H9 (cell line): ENCODE measurements at regions not wholly inside any gene's neighbourhood (a gene's known extent, or its start where the extent isn't known, plus 50 kb on each side); places are given as distances from the start of the nearest gene placed in this dataset.
A peak's percentile ranks its signal among the peaks of the same experiment; 100 is the strongest.

Experiments
- DNase-seq: peaks from one replicate; pipeline ENCODE4 v3.0.0-alpha.2; 2017
- H2AFZ ChIP-seq: one replicate; pipeline ENCODE4 v1.6.1; 2013; ENCODE audit warnings: mild to moderate bottlenecking, low read length, control low read depth, moderate library complexity
- H2AK5ac ChIP-seq: 2 replicates; pipeline ENCODE4 v1.6.1; 2013; ENCODE audit warnings: low read length, control low read depth, mixed read lengths; ENCODE audit not compliant: insufficient read length
- H2BK120ac ChIP-seq: one replicate; pipeline ENCODE4 v1.6.1; 2013; ENCODE audit warnings: low read depth, mild to moderate bottlenecking, low read length, control low read depth, inconsistent platforms; ENCODE audit not compliant: poor library complexity, severe bottlenecking
- H2BK12ac ChIP-seq: 2 replicates; pipeline ENCODE4 v1.6.1; 2013; ENCODE audit warnings: low read length, control low read depth, mixed read lengths, low read depth; ENCODE audit not compliant: insufficient read length
- H2BK15ac ChIP-seq: 2 replicates; pipeline ENCODE4 v1.6.1; 2013; ENCODE audit warnings: low read depth, low read length, control low read depth
- H2BK20ac ChIP-seq: one replicate; pipeline ENCODE4 v1.6.1; 2013; ENCODE audit warnings: low read depth, mild to moderate bottlenecking, low read length, control low read depth, inconsistent platforms; ENCODE audit not compliant: poor library complexity, severe bottlenecking
- H2BK5ac ChIP-seq: 2 replicates; pipeline ENCODE4 v1.6.1; 2013; ENCODE audit warnings: low read length, control low read depth, mixed read lengths; ENCODE audit not compliant: insufficient read length
- H3K14ac ChIP-seq: 2 replicates; pipeline ENCODE4 v1.6.1; 2013; ENCODE audit warnings: low read length, control low read depth; ENCODE audit not compliant: insufficient read depth
- H3K18ac ChIP-seq: 2 replicates; pipeline ENCODE4 v1.6.1; 2013; ENCODE audit warnings: low read depth, mild to moderate bottlenecking, mixed read lengths, low read length, control low read depth; ENCODE audit not compliant: insufficient read length
- H3K23ac ChIP-seq: 2 replicates; pipeline ENCODE4 v1.6.1; 2013; ENCODE audit warnings: low read length, control low read depth, mixed read lengths, low read depth; ENCODE audit not compliant: insufficient read length
- H3K23me2 ChIP-seq: 2 replicates; pipeline ENCODE4 v1.6.1; 2013; ENCODE audit warnings: low read depth, mild to moderate bottlenecking, mixed read lengths, low read length, control low read depth; ENCODE audit not compliant: insufficient read length, poor library complexity, severe bottlenecking
- H3K27ac ChIP-seq: 2 replicates; pipeline ENCODE4 v1.5.1; 2013; ENCODE audit warnings: low read length, control low read depth, mixed read lengths, low read depth; ENCODE audit not compliant: insufficient read length
- H3K27me3 ChIP-seq: 2 replicates; pipeline ENCODE4 v1.6.1; 2013; ENCODE audit warnings: low read length, control low read depth, inconsistent platforms; ENCODE audit not compliant: insufficient read depth
- H3K4ac ChIP-seq: 2 replicates; pipeline ENCODE4 v1.6.1; 2013; ENCODE audit warnings: low read depth, mild to moderate bottlenecking, control low read depth, inconsistent platforms, low read length, moderate library complexity
- H3K4me1 ChIP-seq: 2 replicates; pipeline ENCODE4 v1.6.1; 2013; ENCODE audit warnings: low read length, control low read depth, inconsistent platforms; ENCODE audit not compliant: insufficient read depth
- H3K4me2 ChIP-seq: 2 replicates; pipeline ENCODE4 v1.6.1; 2013; ENCODE audit warnings: low read length, control low read depth, mixed read lengths; ENCODE audit not compliant: insufficient read length, insufficient read depth
- H3K56ac ChIP-seq: 2 replicates; pipeline ENCODE4 v1.6.1; 2013; ENCODE audit warnings: low read depth, mild to moderate bottlenecking, mixed read lengths, low read length, control low read depth; ENCODE audit not compliant: insufficient read length
- H3K79me1 ChIP-seq: 2 replicates; pipeline ENCODE4 v1.6.1; 2013; ENCODE audit warnings: low read depth, mild to moderate bottlenecking, moderate library complexity, low read length, control low read depth, inconsistent platforms; ENCODE audit not compliant: insufficient read depth, poor library complexity, severe bottlenecking
- H3K79me2 ChIP-seq: 2 replicates; pipeline ENCODE4 v1.6.1; 2013; ENCODE audit warnings: low read length, control low read depth, inconsistent platforms; ENCODE audit not compliant: insufficient read depth
- H3K9ac ChIP-seq: 2 replicates; pipeline ENCODE4 v1.6.1; 2013; ENCODE audit warnings: low read length, control low read depth, mixed read lengths; ENCODE audit not compliant: insufficient read length; ENCODE audit errors: extremely low read depth
- H3K9me3 ChIP-seq: one replicate; pipeline ENCODE4 v1.6.1; 2013; ENCODE audit warnings: low read depth, low read length, inconsistent platforms; ENCODE audit not compliant: control insufficient read depth
- H3T11ph ChIP-seq: one replicate; pipeline ENCODE4 v1.6.1; 2013; ENCODE audit warnings: mild to moderate bottlenecking, low read length, control low read depth, inconsistent platforms
- H4K20me1 ChIP-seq: one replicate; pipeline ENCODE4 v1.6.1; 2013; ENCODE audit not compliant: control insufficient read depth, insufficient read length, insufficient read depth
- H4K5ac ChIP-seq: 2 replicates; pipeline ENCODE4 v1.6.1; 2013; ENCODE audit warnings: low read depth, mild to moderate bottlenecking, mixed read lengths, low read length, control low read depth; ENCODE audit not compliant: insufficient read length
- H4K8ac ChIP-seq: replicated peaks from 2 replicates; pipeline ENCODE4 v1.6.1; 2013; ENCODE audit warnings: low read length, control low read depth, mixed read lengths, low read depth; ENCODE audit not compliant: insufficient read length
- H4K91ac ChIP-seq: 2 replicates; pipeline ENCODE4 v1.6.1; 2013; ENCODE audit warnings: low read depth, mild to moderate bottlenecking, moderate library complexity, mixed read lengths, low read length, control low read depth; ENCODE audit not compliant: insufficient read length
- H3K27ac Mint-ChIP-seq, 3 experiments: 2 replicates in 2 of 3; 3 replicates in 1 of 3; pipeline ENCODE4 v1.8.0; 2020 to 2021; ENCODE audit warnings: mixed read lengths in 3 of 3, mild to moderate bottlenecking in 1 of 3, moderate library complexity in 1 of 3
- H3K27me3 Mint-ChIP-seq: 2 replicates; pipeline ENCODE4 v1.8.0; 2021; ENCODE audit warnings: low read depth, mild to moderate bottlenecking, moderate library complexity, mixed read lengths
- H3K36me3 Mint-ChIP-seq, 3 experiments: 2 replicates in 2 of 3; 3 replicates in 1 of 3; pipeline ENCODE4 v1.8.0; 2020 to 2021; ENCODE audit warnings: low read depth in 3 of 3, mixed read lengths in 3 of 3; ENCODE audit not compliant: insufficient read depth in 1 of 3
- H3K4me1 Mint-ChIP-seq, 2 experiments: 2 replicates each; pipeline ENCODE4 v1.8.0; 2020; ENCODE audit warnings: mixed read lengths in 2 of 2
- H3K4me3 Mint-ChIP-seq, 2 experiments: 2 replicates in 1 of 2; 3 replicates in 1 of 2; pipeline ENCODE4 v1.8.0; 2020 to 2021; ENCODE audit warnings: mild to moderate bottlenecking in 2 of 2, mixed read lengths in 2 of 2, moderate library complexity in 1 of 2
- H3K9me3 Mint-ChIP-seq, 2 experiments: 2 replicates in 1 of 2; 3 replicates in 1 of 2; pipeline ENCODE4 v1.8.0; 2020; ENCODE audit warnings: mild to moderate bottlenecking in 2 of 2, mixed read lengths in 2 of 2, moderate library complexity in 1 of 2
- CTCF ChIP-seq: fragments of 200-600 bp; sonication (generic); conservative IDR thresholded peaks from 3 replicates; pipeline ENCODE4 v1.8.0; 2021; ENCODE audit warnings: antibody characterized with exemption, mild to moderate bottlenecking
- WGBS: extraction: QIAGEN DNeasy Blood & Tissue Kit; methylation state at CpG from one replicate; pipeline ENCODE4 v1.1.7; 2013; ENCODE audit warnings: missing lambda C conversion rate, low lambda C conversion rate, mixed read lengths; ENCODE audit not compliant: insufficient read length; ENCODE audit errors: extremely low coverage; 5-methylcytosine and 5-hydroxymethylcytosine counted together

DNA sequence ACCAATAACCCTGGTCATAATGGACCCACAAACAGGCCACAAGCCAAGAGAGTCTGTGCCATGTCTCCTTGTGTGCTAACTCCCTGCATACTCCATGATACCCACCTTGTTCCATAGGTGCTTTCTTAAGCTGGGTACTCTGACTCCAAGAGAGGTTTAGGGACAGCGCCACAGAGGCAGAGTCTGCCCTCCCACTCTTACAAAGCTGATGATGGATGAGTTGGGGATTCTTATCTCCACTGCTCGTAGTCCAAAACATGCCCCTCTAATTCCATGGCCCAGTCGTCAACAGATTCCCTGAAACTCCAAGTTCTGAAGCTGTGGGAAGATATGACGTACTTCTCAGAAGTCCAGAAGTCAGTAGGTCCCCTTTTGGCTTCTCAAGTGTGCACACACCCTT is 184.4 kb upstream of the CCL2 start:
- Histone ChIP-seq H4K5ac (peak overlapping the region; percentile 14), H2AK5ac (no peak overlapping the region), H3K79me2 (no peaks in the 10 kb centered on the region), H3K56ac (no peak overlapping the region), H2BK20ac (no peak overlapping the region), H3K4me2 (no peak overlapping the region), H3K14ac (0 out of 2 replicates have a peak overlapping the region, but pooled peaks have one; percentile 22), H3T11ph (no peak overlapping the region), H4K20me1 (no peaks in the 10 kb centered on the region), H2AFZ (no peak overlapping the region), H3K18ac (no peak overlapping the region), H3K9me3 (no peaks in the 10 kb centered on the region), H3K4me1 (no peaks in the 10 kb centered on the region), H2BK5ac (no peak overlapping the region), H2BK15ac (no peak overlapping the region; the same call in 1 of the 2 replicates), H3K23me2 (no peaks in the 10 kb centered on the region), H4K91ac (no peak overlapping the region), H2BK12ac (no peak overlapping the region), H3K79me1 (no peaks in the 10 kb centered on the region), H2BK120ac (no peak overlapping the region), H4K8ac (no peak overlapping the region), H3K9ac (no peak overlapping the region), H3K23ac (no peak overlapping the region), H3K27ac (no peak overlapping the region), H3K27me3 (no peaks in the 10 kb centered on the region), H3K4ac (no peak overlapping the region)
- Mint-ChIP-seq H3K27me3 (peaks cover 4% of the 10 kb centered on the region; the same call in 1 of the 2 replicates), H3K36me3 (no peaks in the 10 kb centered on the region), H3K4me1 (peaks cover 5% of the 10 kb centered on the region in 2 experiments; a peak in 3 of 4 replicates), H3K4me3 (no peak overlapping the region), H3K9me3 (no peaks in the 10 kb centered on the region; a peak in 2 of 5 replicates), H3K27ac (no peak overlapping the region)
- no CpG with 5 or more reads among the region's 4 CpGs for WGBS
- no peak for TF ChIP-seq CTCF
- DNase-seq, result no peak
